ENCODE measurements at regions not wholly inside any gene's neighbourhood (a gene's known extent, or its start where the extent isn't known, plus 50 kb on each side); places are given as distances from the start of the nearest gene placed in this dataset.
A peak's percentile ranks its signal among the peaks of the same experiment; 100 is the strongest.

DNA sequence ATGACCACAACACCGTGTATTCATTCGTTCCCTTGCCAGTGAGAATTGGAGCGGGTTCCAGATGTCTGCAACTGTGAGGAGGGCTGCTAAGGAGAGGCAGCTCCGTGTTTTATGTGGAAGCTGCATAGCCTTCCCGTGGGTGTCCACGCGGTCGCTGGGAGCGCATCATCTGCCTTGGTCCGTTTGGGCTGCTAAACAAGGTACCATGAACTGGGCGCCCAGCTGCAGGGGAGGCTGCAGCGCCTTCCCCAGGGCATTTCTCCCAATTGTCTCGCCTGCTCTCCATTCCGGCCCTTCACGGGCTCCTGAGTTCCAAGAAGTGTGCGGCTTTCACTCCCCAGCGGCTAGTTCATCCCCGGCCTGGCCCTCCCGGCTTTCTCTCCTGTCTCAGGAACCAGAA, 1446.4 kb downstream of the TBC1D22A start:
- Histone ChIP-seq H3K27me3 (no peaks in the 10 kb centered on the region), H3K4me3 (no peak overlapping the region)

DNA sequence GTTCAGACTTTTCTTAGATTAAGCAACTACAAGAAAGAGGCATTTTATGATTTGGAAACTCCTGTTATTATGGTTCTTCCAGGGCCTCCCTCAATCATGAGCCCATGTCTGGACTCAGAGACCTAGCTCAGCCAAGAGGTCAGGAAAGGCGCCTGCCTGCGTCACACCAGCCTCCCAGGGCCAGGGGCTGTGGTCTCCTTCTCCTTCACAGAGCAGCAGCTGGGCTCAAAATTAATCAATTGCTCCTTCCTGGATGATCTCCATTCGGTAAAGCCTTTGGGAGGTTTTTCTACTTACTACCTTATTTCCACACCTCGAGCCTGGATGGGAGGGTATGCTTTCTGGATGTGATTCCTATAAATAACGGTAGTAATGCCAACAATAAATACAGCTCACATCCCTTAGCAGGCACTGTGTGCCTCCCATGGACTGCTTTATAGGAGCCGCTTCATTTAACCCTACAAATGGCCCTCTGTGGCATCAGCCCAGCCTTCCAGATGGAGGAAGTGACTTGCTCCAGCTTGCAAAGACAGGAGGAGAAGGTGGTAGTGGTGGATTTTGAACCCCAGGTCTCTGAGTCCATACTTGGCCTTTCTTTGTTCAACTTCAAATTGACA, 1445.6 kb downstream of the TBC1D22A start:
- no peaks in the 10 kb centered on the region for H3K9me3 ChIP-seq (replicated peaks in 1 of 11)
- TF ChIP-seq Cebpa-rat (IDR thresholded peaks at IDR 0.05) = no peak
- no peaks in the 10 kb centered on the region for H3K36me3 ChIP-seq
- H3K4me1 ChIP-seq = no peaks in the 10 kb centered on the region
- no peak overlapping the region for H3K4me3 ChIP-seq
- no peaks in the 10 kb centered on the region for H4K20me1 ChIP-seq
- no peak overlapping the region for H3K4me2 ChIP-seq
- H3K9ac ChIP-seq = no peak overlapping the region
- no peaks in the 10 kb centered on the region for H3K27me3 ChIP-seq
- H3K27ac ChIP-seq = no peak overlapping the region

More for the DNA sequence above, 1446.4 kb downstream of the TBC1D22A start:
- no peak overlapping the region for H3K4me2 ChIP-seq
- no peaks in the 10 kb centered on the region for H3K36me3 ChIP-seq
- H3K9me3 ChIP-seq (replicated peaks in 1 of 11) = no peaks in the 10 kb centered on the region
- H3K27ac ChIP-seq = no peak overlapping the region
- H3K4me1 ChIP-seq = no peaks in the 10 kb centered on the region
- TF ChIP-seq Cebpa-rat (IDR thresholded peaks at IDR 0.05) = no peak
- no peak overlapping the region for H3K9ac ChIP-seq
- H4K20me1 ChIP-seq = no peaks in the 10 kb centered on the region

DNA sequence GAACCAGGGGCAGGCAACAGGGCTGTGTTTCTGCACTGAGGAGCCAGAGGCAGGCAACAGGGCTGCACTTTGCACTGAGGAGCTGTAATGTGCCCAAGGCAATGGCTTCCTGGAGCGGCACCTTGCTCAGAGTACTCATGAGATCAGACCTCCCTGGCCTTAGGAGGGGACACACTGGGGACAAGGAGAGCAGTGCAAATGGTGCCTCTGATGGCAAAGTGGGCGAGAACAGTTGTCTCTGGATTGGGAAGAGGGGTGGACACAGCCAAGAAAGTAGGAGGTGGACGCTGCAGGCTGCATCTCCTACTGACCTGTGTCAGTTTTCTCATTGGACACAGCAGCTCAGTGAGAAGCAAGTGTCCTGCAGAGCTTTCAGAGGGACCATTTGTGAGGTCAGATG, 1443.3 kb downstream of the TBC1D22A start:
- H3K36me3 ChIP-seq = no peaks in the 10 kb centered on the region
- TF ChIP-seq Cebpa-rat (IDR thresholded peaks at IDR 0.05) = no peak
- no peak overlapping the region for H3K9ac ChIP-seq
- H3K4me3 ChIP-seq = no peak overlapping the region
- no peak overlapping the region for H3K4me2 ChIP-seq
- no peaks in the 10 kb centered on the region for H3K4me1 ChIP-seq
- H3K27ac ChIP-seq = no peak overlapping the region
- no peaks in the 10 kb centered on the region for H3K27me3 ChIP-seq
- H3K9me3 ChIP-seq (replicated peaks in 1 of 11) = no peaks in the 10 kb centered on the region
- no peaks in the 10 kb centered on the region for H4K20me1 ChIP-seq

DNA sequence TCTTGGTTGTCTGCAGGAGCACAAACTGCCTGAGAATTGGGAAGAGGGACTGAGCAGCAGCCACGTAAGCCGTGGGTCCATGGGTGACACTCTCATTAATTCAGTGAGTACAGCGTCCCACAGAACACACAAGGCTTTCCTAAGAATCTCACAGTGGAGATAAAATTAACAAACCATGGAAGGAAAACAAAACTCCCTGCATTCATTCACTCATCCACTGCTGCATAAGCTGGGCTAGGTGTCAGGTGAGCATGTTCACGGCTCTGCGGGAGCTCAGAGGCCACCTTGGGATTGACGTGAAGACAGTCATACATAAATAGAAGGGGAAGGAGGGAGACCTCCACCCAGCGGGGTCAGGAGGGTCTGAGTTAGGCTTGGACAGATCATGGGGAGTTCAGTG, 1442.7 kb downstream of the TBC1D22A start:
- Histone ChIP-seq H3K27me3 (no peaks in the 10 kb centered on the region), H3K4me2 (no peak overlapping the region), H3K4me1 (no peaks in the 10 kb centered on the region), H3K4me3 (no peak overlapping the region), H4K20me1 (no peaks in the 10 kb centered on the region), H3K9ac (no peak overlapping the region), H3K36me3 (no peaks in the 10 kb centered on the region), H3K9me3 (replicated peaks in 1 of 11) (no peaks in the 10 kb centered on the region), H3K27ac (no peak overlapping the region)
- no peak for TF ChIP-seq Cebpa-rat (IDR thresholded peaks at IDR 0.05)

DNA sequence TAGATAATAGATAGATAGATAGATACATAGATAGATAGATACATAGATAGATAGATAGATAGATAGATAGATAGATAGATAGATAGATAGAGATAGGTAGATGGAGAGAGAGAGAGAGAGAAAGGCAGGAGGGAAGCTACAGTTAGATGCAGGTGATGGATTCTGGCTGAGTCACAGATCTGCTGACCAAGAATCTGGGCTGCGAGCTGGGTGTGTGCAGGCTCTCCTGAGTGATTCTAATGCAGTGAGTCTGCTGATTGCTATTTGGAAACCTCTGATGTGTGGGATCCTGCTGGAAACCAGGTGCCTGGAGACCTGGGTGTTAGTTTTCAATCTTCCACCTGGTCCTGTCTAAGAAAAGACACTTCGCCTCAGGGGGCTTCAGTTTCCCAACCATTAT, 1441.8 kb downstream of the TBC1D22A start:
- Histone ChIP-seq H3K9ac (no peak overlapping the region), H3K4me1 (peaks cover 0 to 3% (median 0%) of the 10 kb centered on the region in 10 experiments; a peak in 1 of 20 replicates), H3K27me3 (no peaks in the 10 kb centered on the region), H3K4me3 (no peak overlapping the region), H3K4me2 (no peak overlapping the region), H3K36me3 (no peaks in the 10 kb centered on the region), H3K27ac (no peak overlapping the region), H4K20me1 (no peaks in the 10 kb centered on the region), H3K9me3 (replicated peaks in 1 of 11) (no peaks in the 10 kb centered on the region)
- TF ChIP-seq Cebpa-rat (IDR thresholded peaks at IDR 0.05) = no peak

DNA sequence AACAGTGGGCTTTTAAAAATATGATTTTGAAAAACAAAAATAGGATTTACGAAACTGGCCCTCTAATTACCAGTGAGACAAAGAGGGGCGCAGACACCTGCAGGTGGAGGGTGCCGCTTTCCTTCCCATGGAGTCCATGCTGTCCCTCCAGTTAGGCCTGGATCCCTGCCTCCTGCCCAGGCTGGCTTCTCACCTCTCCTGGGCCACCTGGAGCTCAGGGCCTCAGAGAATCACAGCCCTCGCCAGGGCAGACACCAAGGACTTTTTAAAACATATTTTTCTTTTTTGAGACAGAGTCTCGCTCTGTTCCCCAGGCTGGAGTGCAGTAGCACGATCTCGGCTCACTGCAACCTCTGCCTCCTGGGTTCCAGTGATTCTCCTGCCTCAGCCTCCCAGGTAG, 1437.2 kb downstream of the TBC1D22A start:
- Histone ChIP-seq H3K27ac (no peak overlapping the region), H3K9ac (no peak overlapping the region), H3K4me3 (no peak overlapping the region), H3K36me3 (no peaks in the 10 kb centered on the region), H3K4me1 (peaks cover 5 to 11% (median 8%) of the 10 kb centered on the region in 10 experiments; a peak in 17 of 20 replicates), H3K27me3 (no peaks in the 10 kb centered on the region), H3K9me3 (replicated peaks in 1 of 11) (no peaks in the 10 kb centered on the region), H4K20me1 (no peaks in the 10 kb centered on the region), H3K4me2 (no peak overlapping the region; a peak in 1 of 22 replicates)
- no peak for TF ChIP-seq Cebpa-rat (IDR thresholded peaks at IDR 0.05)

DNA sequence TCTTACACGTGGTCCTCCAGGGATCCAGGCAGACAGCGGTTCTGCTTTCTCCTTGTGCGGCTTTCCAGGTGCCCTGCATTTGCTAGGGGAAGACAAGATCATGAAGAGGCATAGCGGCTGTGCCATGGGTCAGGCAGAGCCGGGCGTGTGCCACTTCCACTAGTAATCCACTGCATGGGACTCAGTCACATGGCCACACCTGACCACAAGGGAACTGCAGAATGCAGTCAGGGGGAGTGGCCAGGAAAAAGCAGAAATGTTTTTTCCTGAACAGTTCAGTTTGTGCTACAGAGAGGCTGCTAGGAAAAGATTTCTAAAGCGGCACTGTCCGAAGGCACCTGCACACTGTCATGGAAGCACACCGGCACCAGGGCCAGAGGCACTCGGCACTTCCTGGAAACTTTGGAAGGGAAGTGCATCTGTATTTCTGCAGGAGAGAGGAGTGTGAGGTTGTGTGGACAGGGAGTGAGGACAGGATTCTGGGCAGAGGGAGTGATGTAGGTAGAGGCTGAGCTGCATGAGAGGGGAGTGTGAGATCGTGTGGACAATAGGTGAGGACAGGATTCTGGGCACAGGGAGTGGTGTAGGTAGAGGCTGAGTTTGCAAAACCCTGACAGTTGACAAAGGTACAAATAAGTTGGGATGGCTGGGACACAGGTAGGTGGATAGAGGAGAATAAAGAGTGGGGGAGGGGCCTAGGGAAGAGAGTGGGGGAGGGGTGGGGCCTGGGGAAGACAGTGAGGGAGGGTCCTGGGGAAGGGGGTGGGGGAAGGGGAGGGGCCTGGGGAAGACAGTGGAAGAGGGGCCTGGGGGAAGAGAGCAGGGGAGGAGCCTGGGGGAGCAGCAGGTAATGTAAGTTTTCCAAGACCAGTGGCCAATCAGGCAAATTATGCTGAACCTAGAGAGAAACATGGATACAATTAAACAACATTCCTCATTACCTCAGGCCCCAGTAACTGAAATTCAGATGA, 1436.3 kb downstream of the TBC1D22A start:
- Histone ChIP-seq H4K20me1 (no peaks in the 10 kb centered on the region), H3K4me2 (peak overlapping the region; percentile 33 to 87 (median 53); a peak in 20 of 22 replicates), H3K9me3 (replicated peaks in 1 of 11) (no peaks in the 10 kb centered on the region), H3K27ac (no peak overlapping the region), H3K27me3 (no peaks in the 10 kb centered on the region), H3K4me3 (no peak overlapping the region), H3K9ac (no peak overlapping the region), H3K4me1 (peaks cover 5 to 13% (median 8%) of the 10 kb centered on the region in 10 experiments; a peak in 17 of 20 replicates), H3K36me3 (no peaks in the 10 kb centered on the region)
- no peak for TF ChIP-seq Cebpa-rat (IDR thresholded peaks at IDR 0.05)

DNA sequence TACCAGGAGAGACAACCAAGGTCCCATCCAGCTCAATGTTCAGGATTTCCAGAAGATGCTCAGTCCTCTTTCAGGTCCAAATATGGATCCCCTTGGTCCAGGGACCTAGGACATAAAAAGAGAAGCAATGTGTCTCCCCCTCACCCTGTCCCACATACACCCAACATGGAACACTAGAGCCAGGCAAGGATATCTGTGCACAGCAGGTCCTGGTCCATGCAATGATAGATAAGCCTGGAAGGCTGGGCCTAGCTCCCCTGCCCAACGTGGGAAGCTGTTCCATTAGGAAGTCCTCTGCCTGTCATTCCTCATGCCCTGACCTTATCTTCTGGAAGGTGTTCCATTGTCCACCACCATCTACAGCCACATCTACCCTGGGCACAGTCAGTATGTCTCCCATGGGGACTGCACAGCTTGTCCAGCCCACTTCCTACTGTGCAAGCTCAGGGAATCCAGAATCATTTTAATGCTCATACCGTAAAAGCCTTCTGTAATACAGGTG, 1434.8 kb downstream of the TBC1D22A start:
- Histone ChIP-seq H3K4me1 (peaks cover 5 to 25% (median 14%) of the 10 kb centered on the region in 10 experiments; a peak in 18 of 20 replicates), H3K9me3 (replicated peaks in 1 of 11) (peaks cover 0 to 9% (median 5%) of the 10 kb centered on the region in 11 experiments; a peak in 9 of 22 replicates), H3K36me3 (no peaks in the 10 kb centered on the region), H4K20me1 (no peaks in the 10 kb centered on the region), H3K27me3 (no peaks in the 10 kb centered on the region), H3K27ac (no peak overlapping the region), H3K9ac (no peak overlapping the region), H3K4me2 (no peak overlapping the region), H3K4me3 (no peak overlapping the region)
- no peak for TF ChIP-seq Cebpa-rat (IDR thresholded peaks at IDR 0.05)

DNA sequence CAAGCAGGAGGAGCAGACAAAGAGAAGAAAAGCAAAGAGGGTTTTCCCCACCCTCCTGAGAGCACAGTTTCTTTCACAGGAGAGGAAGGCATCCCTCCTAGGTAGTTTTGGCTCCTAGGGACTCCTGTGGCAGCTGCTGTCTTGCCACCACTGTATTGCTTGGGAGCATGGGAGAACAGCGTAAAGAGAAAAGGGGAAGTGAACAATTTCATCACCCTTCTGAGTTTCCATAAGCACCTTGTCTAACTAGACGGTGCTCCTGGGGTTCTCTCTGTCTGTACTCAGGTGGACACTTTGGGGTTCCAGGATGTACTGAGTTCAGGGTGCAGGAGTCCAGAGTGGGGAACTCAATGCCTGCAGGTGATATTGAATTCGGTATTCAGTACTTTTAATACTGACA, 1430.5 kb downstream of the TBC1D22A start:
- H3K36me3 ChIP-seq = no peaks in the 10 kb centered on the region
- no peak for TF ChIP-seq Cebpa-rat (IDR thresholded peaks at IDR 0.05)
- no peak overlapping the region for H3K4me3 ChIP-seq
- H4K20me1 ChIP-seq = no peaks in the 10 kb centered on the region
- peak overlapping the region in 6 of 11 experiments; percentile 3 to 44 (median 36); a peak in 10 of 22 replicates for H3K4me2 ChIP-seq
- H3K4me1 ChIP-seq = peaks cover 0 to 20% (median 8%) of the 10 kb centered on the region in 10 experiments; a peak in 12 of 20 replicates
- no peak overlapping the region for H3K27ac ChIP-seq
- peaks cover 13 to 41% (median 29%) of the 10 kb centered on the region in 11 experiments for H3K9me3 ChIP-seq (replicated peaks in 1 of 11)
- H3K27me3 ChIP-seq = no peaks in the 10 kb centered on the region
- no peak overlapping the region for H3K9ac ChIP-seq
